ENCODE measurements at regions not wholly inside any gene's neighbourhood (a gene's known extent, or its start where the extent isn't known, plus 50 kb on each side); places are given as distances from the start of the nearest gene placed in this dataset.

GRCh38 chr1:239786464-239786863 is 305.2 kb upstream of the FMN2 start (continued):
- no peak for TF ChIP-seq ZNF407 (IDR thresholded peaks at IDR 0.05; ENCODE audit: low read depth)
- no peak for TF ChIP-seq GABPB2 (CRISPR knock-in tag; conservative IDR thresholded peaks at IDR 0.05)
- no peak for TF ChIP-seq C11orf30 (IDR thresholded peaks at IDR 0.05; ENCODE audit: low read depth)
- TF ChIP-seq OTX1 (CRISPR knock-in tag; IDR thresholded peaks at IDR 0.05) = no peak

DNA sequence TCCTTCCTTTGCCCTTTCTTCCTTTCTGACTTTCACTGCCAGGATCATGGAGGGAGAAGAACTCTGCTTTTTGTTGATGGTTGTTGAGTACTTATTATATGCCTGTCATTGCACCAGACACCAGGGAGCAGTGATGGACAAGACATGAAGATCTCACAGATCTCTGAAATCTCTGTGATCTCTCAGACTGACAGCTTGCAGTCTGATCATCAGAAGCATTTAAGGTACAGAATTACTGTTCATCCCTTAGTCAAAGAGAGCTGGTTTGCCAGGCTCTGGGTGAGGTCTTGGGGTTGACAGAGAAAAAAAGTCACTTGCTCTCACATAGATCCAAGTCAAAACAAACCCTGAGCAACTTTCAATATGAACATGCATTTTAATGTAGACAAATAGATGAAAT is 299.5 kb upstream of the FMN2 start:
- Histone ChIP-seq H3K36me3 (ENCODE audit: control insufficient read depth, insufficient read depth, low read length) (no peaks in the 10 kb centered on the region), H3K9ac (ENCODE audit: insufficient read depth in 1 of 2, low read depth in 2 of 2, low read length in 2 of 2) (no peak overlapping the region), H2AFZ (ENCODE audit: low read depth, low read length) (no peak overlapping the region), H3K79me2 (ENCODE audit: control insufficient read depth, insufficient read depth, low read length) (no peaks in the 10 kb centered on the region), H3K4me2 (ENCODE audit: insufficient read depth, low read length) (no peak overlapping the region), H3K4me3 (no peak overlapping the region), H3K27ac (ENCODE audit: extremely low read depth, low read depth, low read length) (no peak overlapping the region), H3K9me3 (replicated peaks; ENCODE audit: control insufficient read depth, insufficient read depth, low read depth, low read length) (no peaks in the 10 kb centered on the region; the same call in 1 of the 2 replicates), H4K20me1 (replicated peaks; ENCODE audit: control insufficient read depth, insufficient read depth, low read length) (no peaks in the 10 kb centered on the region), H3K4me1 (replicated peaks in 1 of 2; ENCODE audit: control insufficient read depth in 2 of 2, insufficient read depth in 2 of 2, low read length in 2 of 2) (no peaks in the 10 kb centered on the region), H3K9me1 (ENCODE audit: control insufficient read depth, insufficient read depth, low read length) (no peaks in the 10 kb centered on the region), H3K27me3 (ENCODE audit: control insufficient read depth in 2 of 2, insufficient read depth in 2 of 2, low read length in 2 of 2) (no peaks in the 10 kb centered on the region)
- intact Hi-C loops (cut with micrococcal nuclease) = no loop called here
- ChIA-PET CTCF (ENCODE audit: low intra/inter-chr PET ratio) (no interaction called here), POLR2A (no interaction called here)
- no TSS peak for BruUV-seq (replicated peaks)
- FAIRE-seq (no peak), ATAC-seq (no peak), DNase-seq (ENCODE audit: extremely low read depth in 1 of 4, low spot score in 3 of 4) (no peak)
- TF ChIP-seq DIDO1 (tag; IDR thresholded peaks at IDR 0.05; ENCODE audit: low read depth) = no peak
- TF ChIP-seq SPI1 (IDR thresholded peaks at IDR 0.05; ENCODE audit: borderline replicate concordance, low read depth, low read length) = no peak
- TF ChIP-seq NR4A1 (CRISPR knock-in tag; IDR thresholded peaks at IDR 0.05) = no peak
- no peak for TF ChIP-seq NR4A1 (tag; IDR thresholded peaks at IDR 0.05)
- TF ChIP-seq TEAD2 (tag; IDR thresholded peaks at IDR 0.05) = no peak
- no peak for TF ChIP-seq NELFE (IDR thresholded peaks at IDR 0.05; ENCODE audit: insufficient read depth, insufficient read length)
- TF ChIP-seq, protein P1, sequence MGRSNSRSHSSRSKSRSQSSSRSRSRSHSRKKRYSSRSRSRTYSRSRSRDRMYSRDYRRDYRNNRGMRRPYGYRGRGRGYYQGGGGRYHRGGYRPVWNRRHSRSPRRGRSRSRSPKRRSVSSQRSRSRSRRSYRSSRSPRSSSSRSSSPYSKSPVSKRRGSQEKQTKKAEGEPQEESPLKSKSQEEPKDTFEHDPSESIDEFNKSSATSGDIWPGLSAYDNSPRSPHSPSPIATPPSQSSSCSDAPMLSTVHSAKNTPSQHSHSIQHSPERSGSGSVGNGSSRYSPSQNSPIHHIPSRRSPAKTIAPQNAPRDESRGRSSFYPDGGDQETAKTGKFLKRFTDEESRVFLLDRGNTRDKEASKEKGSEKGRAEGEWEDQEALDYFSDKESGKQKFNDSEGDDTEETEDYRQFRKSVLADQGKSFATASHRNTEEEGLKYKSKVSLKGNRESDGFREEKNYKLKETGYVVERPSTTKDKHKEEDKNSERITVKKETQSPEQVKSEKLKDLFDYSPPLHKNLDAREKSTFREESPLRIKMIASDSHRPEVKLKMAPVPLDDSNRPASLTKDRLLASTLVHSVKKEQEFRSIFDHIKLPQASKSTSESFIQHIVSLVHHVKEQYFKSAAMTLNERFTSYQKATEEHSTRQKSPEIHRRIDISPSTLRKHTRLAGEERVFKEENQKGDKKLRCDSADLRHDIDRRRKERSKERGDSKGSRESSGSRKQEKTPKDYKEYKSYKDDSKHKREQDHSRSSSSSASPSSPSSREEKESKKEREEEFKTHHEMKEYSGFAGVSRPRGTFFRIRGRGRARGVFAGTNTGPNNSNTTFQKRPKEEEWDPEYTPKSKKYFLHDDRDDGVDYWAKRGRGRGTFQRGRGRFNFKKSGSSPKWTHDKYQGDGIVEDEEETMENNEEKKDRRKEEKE (IDR thresholded peaks at IDR 0.05; ENCODE audit: borderline replicate concordance in 1 of 2, control insufficient read depth in 1 of 2, low read depth in 2 of 2, low read length in 1 of 2) = no peak
- in situ Hi-C loops (cut with MboI) = no loop called here

Data from K562 (cell line).